ENCODE measurements at regions not wholly inside any gene's neighbourhood (a gene's known extent, or its start where the extent isn't known, plus 50 kb on each side); places are given as distances from the start of the nearest gene placed in this dataset.

- no peak for TF ChIP-seq CTCF (conservative IDR thresholded peaks at IDR 0.05)
- no peak for TF ChIP-seq ZFX (IDR thresholded peaks at IDR 0.05)
Observed at GRCh38 chr2:240246173-240246820, 105.8 kb upstream of the OTOS start.

Measured in C4-2B (cell line).